Immature natural killer cell (primary cell): ENCODE measurements at regions not wholly inside any gene's neighbourhood (a gene's known extent, or its start where the extent isn't known, plus 50 kb on each side); places are given as distances from the start of the nearest gene placed in this dataset.
"Not testable (repeated sequence)": the region's sequence is repeated elsewhere in the genome, so short reads cannot be mapped to it uniquely, and the experiment has no call there.

ENCODE experiments used
- DNase-seq, 3 donors: peaks; one replicate each; pipeline ENCODE4 v3.0.0; 2022; ENCODE audit warnings: mixed read lengths in 1 of 3
- H3K27ac Mint-ChIP-seq, 6 donors: one replicate each; pipeline ENCODE4 v1.8.0; 2020; ENCODE audit warnings: mixed read lengths in 6 of 6, mild to moderate bottlenecking in 5 of 6, inconsistent platforms in 4 of 6, moderate library complexity in 3 of 6
- H3K27me3 Mint-ChIP-seq, 3 donors: one replicate each; pipeline ENCODE4 v1.8.0; 2020 to 2021; ENCODE audit warnings: low read depth in 3 of 3, mild to moderate bottlenecking in 3 of 3, mixed read lengths in 3 of 3, moderate library complexity in 3 of 3, inconsistent platforms in 1 of 3
- H3K36me3 Mint-ChIP-seq, 3 donors: one replicate each; pipeline ENCODE4 v1.8.0; 2020; ENCODE audit warnings: mixed read lengths in 3 of 3, inconsistent platforms in 2 of 3, mild to moderate bottlenecking in 2 of 3
- H3K4me1 Mint-ChIP-seq, 2 donors: one replicate each; pipeline ENCODE4 v1.8.0; 2020; ENCODE audit warnings: inconsistent platforms in 2 of 2, mild to moderate bottlenecking in 2 of 2, mixed read lengths in 2 of 2, moderate library complexity in 1 of 2
- H3K4me3 Mint-ChIP-seq, 5 donors: one replicate each; pipeline ENCODE4 v1.8.0; 2020; ENCODE audit warnings: mild to moderate bottlenecking in 5 of 5, mixed read lengths in 5 of 5, inconsistent platforms in 3 of 5, moderate library complexity in 3 of 5
- H3K9me3 Mint-ChIP-seq, 6 donors: one replicate each; pipeline ENCODE4 v1.8.0; 2020; ENCODE audit warnings: mild to moderate bottlenecking in 6 of 6, mixed read lengths in 6 of 6, inconsistent platforms in 4 of 6, moderate library complexity in 3 of 6

DNA sequence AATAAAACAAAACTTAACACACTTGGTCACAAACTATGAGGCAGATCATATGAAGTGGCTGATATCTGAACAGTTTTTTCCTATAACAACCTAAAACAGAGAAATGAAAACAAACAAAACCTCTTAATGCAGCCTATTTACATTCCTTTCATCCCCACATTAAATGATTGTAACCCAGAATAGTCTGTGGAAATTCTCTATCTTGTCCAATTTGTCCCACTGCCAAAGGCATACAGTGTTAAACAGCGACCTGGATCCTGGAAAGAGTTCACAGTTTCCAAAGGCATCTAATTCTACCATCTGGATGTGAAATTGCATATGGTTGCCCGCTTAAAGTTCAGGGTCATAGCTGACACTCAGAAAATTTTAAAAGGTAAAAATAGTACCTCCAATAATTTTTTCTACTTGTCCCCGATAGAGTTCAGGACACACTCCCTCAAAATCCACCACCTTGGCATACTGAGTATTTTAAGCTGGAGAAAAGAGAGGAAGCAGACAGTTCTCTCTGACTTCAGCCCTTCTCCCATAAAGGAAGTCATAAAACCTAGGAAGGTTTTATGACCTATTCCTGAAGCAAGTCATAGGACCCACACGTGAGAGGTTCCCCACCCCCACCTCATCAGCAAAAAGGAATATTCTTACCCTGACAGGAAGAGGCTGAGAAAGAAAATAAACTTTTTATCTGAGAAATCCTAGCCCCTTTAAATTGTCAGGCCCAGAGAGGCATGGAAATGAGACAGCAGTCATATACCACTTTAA lies 270.2 kb downstream of the PAPSS1 start:
- peaks cover 2 to 16% (median 9%) of the 10 kb centered on the region in 6 donors for H3K9me3 Mint-ChIP-seq
- DNase-seq, result no peak
- peaks cover 0 to 2% (median 0%) of the 10 kb centered on the region in 3 donors for H3K27me3 Mint-ChIP-seq
- H3K4me3 Mint-ChIP-seq, result no peak overlapping the region
- H3K36me3 Mint-ChIP-seq, result no peaks in the 10 kb centered on the region
- H3K27ac Mint-ChIP-seq, result no peak overlapping the region
- H3K4me1 Mint-ChIP-seq, result no peaks in the 10 kb centered on the region

DNA sequence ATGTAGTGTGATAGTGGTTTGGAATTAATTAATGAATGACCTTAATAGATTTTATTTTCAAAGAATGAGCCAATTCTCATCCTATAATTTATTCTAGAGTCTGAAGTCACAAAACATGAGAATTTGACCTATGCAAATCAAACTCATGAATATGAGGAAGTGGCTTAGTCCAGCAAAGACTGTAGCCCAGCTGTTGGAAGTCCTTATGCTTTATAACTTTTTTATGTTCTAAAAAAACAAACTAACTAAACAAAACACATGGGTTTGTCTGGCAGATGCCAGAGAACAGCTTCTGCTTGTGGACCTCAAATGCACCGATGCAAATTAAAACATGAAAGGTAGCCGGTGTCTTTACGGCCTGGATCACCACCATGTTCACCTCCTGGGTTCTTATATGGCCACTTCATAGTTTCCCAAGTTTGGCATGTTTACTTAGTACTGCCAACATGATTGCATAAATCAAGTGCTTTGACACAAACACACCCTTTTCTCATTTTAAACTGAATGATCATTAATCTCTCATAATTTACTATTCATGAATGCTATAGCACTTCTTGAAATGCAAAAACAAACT lies 277.4 kb downstream of the PAPSS1 start:
- Mint-ChIP-seq H3K4me3 (no peak overlapping the region), H3K4me1 (no peaks in the 10 kb centered on the region), H3K9me3 (peaks cover 0 to 10% (median under 1%) of the 10 kb centered on the region in 6 donors), H3K27me3 (no peaks in the 10 kb centered on the region), H3K27ac (no peak overlapping the region), H3K36me3 (no peaks in the 10 kb centered on the region)
- no peak for DNase-seq

DNA sequence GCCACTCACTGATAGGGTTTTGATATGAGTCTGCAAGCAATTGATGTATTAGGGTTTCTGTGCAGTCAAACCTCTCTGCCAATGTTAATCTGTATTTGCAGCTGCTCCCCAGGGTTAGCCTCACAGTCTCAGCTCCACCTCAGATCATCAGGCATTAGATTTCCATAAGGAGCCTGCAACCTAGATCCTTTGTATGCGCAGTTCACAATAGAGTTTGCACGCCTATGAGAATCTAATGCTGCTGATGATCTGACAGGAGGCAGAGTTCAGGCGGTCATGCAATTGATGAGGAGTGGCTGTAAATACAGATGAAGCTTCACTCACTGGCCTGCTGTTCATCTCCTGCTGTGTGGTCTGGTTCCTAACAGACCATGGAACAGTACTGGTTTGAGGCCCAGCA lies 280.6 kb downstream of the PAPSS1 start:
- Mint-ChIP-seq H3K27ac (no peak overlapping the region), H3K4me3 (no peak overlapping the region), H3K9me3 (peaks cover 0 to 3% (median 0%) of the 10 kb centered on the region in 6 donors), H3K27me3 (no peaks in the 10 kb centered on the region), H3K4me1 (no peaks in the 10 kb centered on the region), H3K36me3 (no peaks in the 10 kb centered on the region)
- DNase-seq, result no peak

DNA sequence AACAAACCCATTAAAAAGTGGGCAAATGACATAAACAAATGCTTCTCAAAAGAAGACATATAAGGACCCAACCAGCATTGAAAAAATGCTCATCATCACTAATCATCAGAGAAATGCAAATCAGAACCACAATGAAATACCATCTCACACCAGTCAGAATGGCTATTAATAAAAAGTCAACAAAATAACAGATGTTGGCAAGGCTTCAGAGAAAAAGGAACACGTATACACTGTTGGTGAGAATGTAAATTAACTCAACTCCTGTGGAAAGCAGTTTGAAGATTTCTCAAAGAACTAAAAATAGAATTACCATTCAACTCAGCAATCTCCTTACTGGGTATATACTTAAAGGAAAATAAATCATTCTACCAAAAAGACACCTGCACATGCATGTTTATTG lies 283.6 kb downstream of the PAPSS1 start:
- not testable (repeated sequence) for H3K36me3 Mint-ChIP-seq, H3K4me3 Mint-ChIP-seq, H3K27ac Mint-ChIP-seq, DNase-seq, H3K27me3 Mint-ChIP-seq, H3K4me1 Mint-ChIP-seq, H3K9me3 Mint-ChIP-seq

DNA sequence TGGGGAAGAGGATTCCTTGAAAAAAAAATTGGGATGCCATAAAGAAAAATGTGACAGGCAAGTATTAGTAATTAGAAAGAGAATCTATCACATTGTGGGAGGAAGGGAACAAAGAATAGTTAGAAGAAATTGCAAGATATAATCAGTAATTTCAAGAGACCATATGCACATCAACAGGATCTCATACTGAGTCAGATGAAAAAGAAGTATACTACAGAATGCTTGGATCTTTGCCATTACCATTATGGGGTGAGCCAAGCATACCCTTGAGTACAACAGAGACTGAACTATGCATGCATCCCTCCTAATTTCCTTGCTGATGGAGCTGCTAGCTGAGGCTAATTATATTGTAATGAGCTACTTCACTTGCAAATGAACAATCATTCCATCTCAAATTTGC lies 287.6 kb downstream of the PAPSS1 start:
- no peak for DNase-seq
- Mint-ChIP-seq H3K9me3 (peaks cover 0 to 10% (median under 1%) of the 10 kb centered on the region in 6 donors), H3K4me1 (no peaks in the 10 kb centered on the region), H3K36me3 (no peaks in the 10 kb centered on the region), H3K27ac (no peak overlapping the region), H3K4me3 (no peak overlapping the region), H3K27me3 (peaks cover 0 to 2% (median 0%) of the 10 kb centered on the region in 3 donors)

DNA sequence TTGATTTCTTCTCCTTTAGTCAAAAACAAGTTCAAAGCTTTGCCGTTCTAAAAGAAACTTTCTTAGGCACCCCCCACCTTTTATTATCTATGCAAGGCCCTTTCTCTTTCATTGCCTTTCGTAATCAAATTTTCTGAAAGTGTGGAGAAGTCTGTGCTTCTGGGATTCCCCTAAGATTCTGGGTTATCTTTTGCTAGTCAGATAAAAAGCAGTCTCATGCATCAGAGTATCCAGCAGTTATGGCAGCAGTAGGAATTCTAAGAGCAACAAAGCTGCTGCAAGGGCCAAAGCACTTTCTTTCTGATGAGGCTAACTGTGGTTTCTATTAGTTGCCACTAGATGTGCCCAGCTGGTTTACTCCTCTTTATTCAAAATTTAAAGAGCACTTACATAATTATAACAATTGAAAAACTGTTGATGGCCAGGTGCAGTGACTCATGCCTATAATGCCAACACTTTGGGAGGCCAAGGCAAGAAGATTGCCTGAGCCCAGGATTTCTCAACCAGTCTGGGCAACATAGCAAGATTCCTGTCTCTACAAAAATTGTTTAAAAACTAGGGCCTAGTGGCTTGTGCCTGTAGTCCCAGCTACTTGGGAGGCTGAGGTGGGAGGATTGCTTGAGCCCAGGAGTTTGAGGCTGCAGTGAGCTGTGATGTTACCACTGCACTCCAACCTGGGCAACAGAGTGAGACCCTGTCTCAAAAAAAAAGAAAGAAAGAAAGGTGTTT lies 296.2 kb downstream of the PAPSS1 start:
- H3K36me3 Mint-ChIP-seq, result no peaks in the 10 kb centered on the region
- peaks cover 0 to 5% (median 2%) of the 10 kb centered on the region in 6 donors for H3K9me3 Mint-ChIP-seq
- no peaks in the 10 kb centered on the region for H3K4me1 Mint-ChIP-seq

DNA sequence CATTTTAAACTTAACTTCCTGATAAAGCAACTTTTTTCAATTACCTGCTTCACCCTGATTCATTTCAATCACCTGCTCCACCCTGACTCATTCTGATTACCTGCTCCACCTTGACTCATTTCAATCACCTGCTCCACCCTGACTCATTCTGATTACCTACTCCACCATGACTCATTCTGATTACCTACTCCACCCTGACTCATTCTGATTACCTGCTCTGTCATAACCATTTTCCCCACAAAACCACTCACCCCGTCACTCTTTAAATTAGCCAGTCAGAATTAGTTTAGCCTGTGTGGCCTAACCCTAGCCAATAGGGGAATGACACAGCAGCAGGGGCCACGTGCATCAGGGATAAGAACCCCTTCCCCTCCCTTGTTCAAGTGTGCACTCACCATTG lies 300.5 kb downstream of the PAPSS1 start:
- not testable (repeated sequence) for H3K27me3 Mint-ChIP-seq, H3K4me1 Mint-ChIP-seq, H3K4me3 Mint-ChIP-seq, DNase-seq, H3K36me3 Mint-ChIP-seq, H3K27ac Mint-ChIP-seq, H3K9me3 Mint-ChIP-seq

More for the DNA sequence above, 296.2 kb downstream of the PAPSS1 start:
- no peak overlapping the region for H3K27ac Mint-ChIP-seq
- no peak for DNase-seq
- H3K27me3 Mint-ChIP-seq, result no peaks in the 10 kb centered on the region
- H3K4me3 Mint-ChIP-seq, result no peak overlapping the region

DNA sequence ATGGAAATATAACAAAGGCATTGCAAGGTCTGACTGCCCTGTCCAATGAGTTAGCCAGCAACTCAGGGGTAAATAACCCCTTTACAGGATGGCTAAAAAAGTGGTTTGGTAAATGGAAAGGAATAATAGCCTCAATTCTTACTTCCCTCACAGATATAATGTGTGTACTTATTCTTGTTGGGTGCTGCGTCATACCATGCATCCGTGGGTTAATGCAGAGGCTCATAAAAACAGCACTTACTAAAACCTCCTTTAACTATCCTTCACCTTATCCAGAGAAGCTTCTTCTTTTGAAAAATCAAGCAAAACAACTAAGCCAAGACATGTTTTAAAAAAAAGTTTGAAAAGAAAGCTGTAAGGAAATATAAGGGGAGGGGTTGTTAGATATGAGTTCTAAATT lies 301.0 kb downstream of the PAPSS1 start:
- peaks cover 0 to 8% (median 2%) of the 10 kb centered on the region in 6 donors for H3K9me3 Mint-ChIP-seq
- H3K36me3 Mint-ChIP-seq, result no peaks in the 10 kb centered on the region
- DNase-seq, result no peak
- H3K4me3 Mint-ChIP-seq, result no peak overlapping the region
- no peak overlapping the region for H3K27ac Mint-ChIP-seq
- no peaks in the 10 kb centered on the region for H3K4me1 Mint-ChIP-seq
- H3K27me3 Mint-ChIP-seq, result no peaks in the 10 kb centered on the region

DNA sequence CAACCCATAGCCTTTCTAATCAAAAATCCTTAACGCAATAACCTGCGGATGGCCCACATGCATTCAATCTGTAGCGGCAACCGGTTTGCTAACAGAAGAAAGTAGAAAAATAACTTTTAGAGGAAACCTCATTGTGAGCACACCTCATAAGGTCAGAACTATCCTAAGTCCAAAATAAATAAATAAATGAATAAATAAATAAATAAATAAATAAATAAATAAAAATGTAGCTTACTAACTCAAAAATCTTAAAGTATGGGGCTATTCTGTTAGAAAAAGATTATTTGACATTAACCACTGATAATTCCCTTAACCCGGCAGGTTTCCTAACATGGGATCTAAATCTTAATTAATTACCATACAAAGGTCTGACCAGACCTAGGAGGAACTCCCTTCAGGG lies 304.5 kb downstream of the PAPSS1 start:
- not testable (repeated sequence) for H3K4me1 Mint-ChIP-seq, H3K27me3 Mint-ChIP-seq, H3K4me3 Mint-ChIP-seq, H3K27ac Mint-ChIP-seq, H3K36me3 Mint-ChIP-seq, DNase-seq
- H3K9me3 Mint-ChIP-seq, result peaks cover 0 to 19% (median 4%) of the 10 kb centered on the region in 6 donors

DNA sequence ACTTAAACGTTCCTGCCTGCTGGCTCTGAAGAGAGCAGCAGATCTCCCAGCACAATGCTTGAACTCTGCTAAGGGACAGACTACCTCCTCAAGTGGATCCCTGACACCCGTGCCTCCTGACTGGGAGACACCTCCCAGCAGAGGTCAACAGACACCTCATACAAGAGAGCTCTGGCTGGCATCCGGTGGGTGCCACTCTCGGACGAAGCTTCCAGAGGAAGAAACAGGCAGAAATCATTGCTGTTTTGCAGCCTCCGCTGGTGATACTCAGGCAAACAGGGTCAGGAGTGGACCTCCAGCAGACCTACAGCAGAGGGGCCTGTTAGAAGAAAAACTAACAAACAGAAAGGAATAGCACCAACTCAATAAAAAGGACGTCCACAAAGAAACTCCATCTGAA lies 310.2 kb downstream of the PAPSS1 start:
- H3K27ac Mint-ChIP-seq, H3K4me3 Mint-ChIP-seq, H3K27me3 Mint-ChIP-seq, DNase-seq, H3K4me1 Mint-ChIP-seq, H3K36me3 Mint-ChIP-seq: not testable (repeated sequence)
- H3K9me3 Mint-ChIP-seq, result peaks cover 5 to 29% (median 10%) of the 10 kb centered on the region in 6 donors

DNA sequence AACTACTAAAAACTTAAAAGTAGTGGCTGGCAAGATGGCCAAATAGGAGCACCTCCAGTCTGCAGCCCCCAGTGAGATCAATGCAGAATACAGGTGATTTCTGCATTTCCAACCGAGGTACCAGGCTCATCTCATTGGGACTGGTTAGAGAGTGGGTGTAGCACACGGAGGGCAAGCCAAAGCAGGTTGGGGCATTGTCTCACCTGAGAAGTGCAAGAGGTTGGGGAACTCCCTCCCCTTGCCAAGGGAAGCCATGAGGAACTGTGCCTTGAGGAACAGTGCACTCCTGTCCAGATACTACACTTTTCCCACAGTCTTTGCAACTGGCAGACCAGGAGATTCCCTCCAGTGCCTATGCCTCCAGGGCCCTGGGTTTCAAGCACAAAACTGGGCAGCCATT lies 311.1 kb downstream of the PAPSS1 start:
- Mint-ChIP-seq H3K4me3 (no peak overlapping the region), H3K36me3 (no peaks in the 10 kb centered on the region), H3K27ac (no peak overlapping the region), H3K9me3 (peaks cover 5 to 29% (median 10%) of the 10 kb centered on the region in 6 donors), H3K4me1 (no peaks in the 10 kb centered on the region), H3K27me3 (peaks cover 0 to 4% (median 0%) of the 10 kb centered on the region in 3 donors)
- DNase-seq, result no peak

DNA sequence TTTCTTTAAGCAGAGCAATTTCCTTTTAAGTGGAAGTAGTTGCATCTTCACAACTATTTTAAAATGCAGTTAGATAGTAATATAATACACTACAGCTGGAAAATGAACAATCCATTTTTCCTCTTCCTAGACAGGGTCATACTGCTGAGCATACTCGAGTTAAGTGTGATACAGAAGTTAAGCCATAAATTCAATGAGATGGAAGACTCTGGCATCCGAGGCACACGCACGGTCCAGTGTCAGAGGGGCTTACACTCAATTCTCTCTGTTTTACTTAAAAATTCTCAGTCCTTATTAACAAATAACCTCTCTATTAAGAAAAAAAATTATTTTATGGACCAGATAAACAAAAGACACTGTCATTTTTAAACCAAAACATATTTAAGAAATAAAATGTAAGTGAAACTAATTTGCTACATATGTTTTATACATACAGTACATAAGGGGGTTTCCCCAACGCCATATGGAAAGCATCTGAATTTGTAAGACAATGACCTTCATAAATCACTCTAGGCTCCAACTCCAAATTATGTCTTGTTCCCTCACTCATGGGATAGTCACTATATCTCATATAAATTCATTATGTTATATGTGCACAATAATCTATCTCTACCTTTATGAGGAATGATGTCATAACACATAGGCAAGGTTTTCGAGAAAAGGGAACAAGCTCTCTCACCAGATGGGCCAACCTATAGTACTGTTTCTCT lies 315.3 kb downstream of the PAPSS1 start:
- no peak for DNase-seq
- no peak overlapping the region for H3K4me3 Mint-ChIP-seq
- no peak overlapping the region for H3K27ac Mint-ChIP-seq
- peaks cover 0 to 18% (median 5%) of the 10 kb centered on the region in 6 donors for H3K9me3 Mint-ChIP-seq
- no peaks in the 10 kb centered on the region for H3K36me3 Mint-ChIP-seq
- H3K27me3 Mint-ChIP-seq, result peaks cover 0 to 4% (median 0%) of the 10 kb centered on the region in 3 donors
- H3K4me1 Mint-ChIP-seq, result no peaks in the 10 kb centered on the region

DNA sequence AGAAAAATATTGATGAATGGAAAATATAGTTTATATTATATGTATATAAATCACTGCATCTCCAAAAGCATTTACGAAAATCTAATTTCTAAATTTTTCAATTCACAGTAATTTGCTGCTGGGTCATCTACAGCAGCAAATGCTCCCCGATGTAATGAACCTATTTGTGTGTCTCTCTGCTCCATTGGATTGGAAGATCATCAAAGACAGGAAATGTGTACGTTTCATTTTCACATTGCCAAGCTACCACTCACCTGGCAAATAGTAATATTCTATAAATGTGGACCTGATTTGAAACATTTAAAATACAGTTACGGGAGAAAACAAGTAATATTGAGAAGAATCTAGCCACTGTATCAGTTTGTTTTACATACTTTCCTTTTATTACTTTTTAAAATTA lies 317.7 kb downstream of the PAPSS1 start:
- Mint-ChIP-seq H3K27me3 (peaks cover 0 to under 1% (median 0%) of the 10 kb centered on the region in 3 donors), H3K27ac (no peak overlapping the region), H3K4me1 (no peaks in the 10 kb centered on the region), H3K36me3 (no peaks in the 10 kb centered on the region), H3K4me3 (no peak overlapping the region), H3K9me3 (peaks cover 0 to 13% (median 5%) of the 10 kb centered on the region in 6 donors)
- DNase-seq, result no peak

DNA sequence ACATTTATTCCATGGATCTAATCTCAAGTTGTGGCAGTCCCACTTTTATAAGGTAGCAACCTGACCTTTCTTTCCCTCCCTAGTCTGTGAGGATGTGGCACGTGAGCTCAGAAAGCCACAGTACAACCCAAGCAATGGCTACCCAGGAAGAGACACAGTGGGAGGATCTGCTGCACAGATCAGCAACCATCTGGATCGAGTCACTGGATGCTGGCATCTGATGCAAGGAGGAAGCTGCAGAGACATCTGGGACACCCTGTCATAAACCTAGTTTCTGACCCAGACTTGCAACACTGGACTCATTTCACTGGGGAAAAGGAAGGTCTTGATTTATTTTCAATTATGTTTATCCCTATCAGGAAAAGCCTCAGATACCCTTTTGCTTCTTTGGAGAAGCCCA lies 327.1 kb downstream of the PAPSS1 start:
- H3K36me3 Mint-ChIP-seq, result no peaks in the 10 kb centered on the region
- no peaks in the 10 kb centered on the region for H3K27me3 Mint-ChIP-seq
- peaks cover 0 to 7% (median 4%) of the 10 kb centered on the region in 6 donors for H3K9me3 Mint-ChIP-seq
- DNase-seq, result no peak
- H3K27ac Mint-ChIP-seq, result no peak overlapping the region
- H3K4me3 Mint-ChIP-seq, result no peak overlapping the region
- H3K4me1 Mint-ChIP-seq, result no peaks in the 10 kb centered on the region
